ENCODE measurements at regions not wholly inside any gene's neighbourhood (a gene's known extent, or its start where the extent isn't known, plus 50 kb on each side); places are given as distances from the start of the nearest gene placed in this dataset.

DNA sequence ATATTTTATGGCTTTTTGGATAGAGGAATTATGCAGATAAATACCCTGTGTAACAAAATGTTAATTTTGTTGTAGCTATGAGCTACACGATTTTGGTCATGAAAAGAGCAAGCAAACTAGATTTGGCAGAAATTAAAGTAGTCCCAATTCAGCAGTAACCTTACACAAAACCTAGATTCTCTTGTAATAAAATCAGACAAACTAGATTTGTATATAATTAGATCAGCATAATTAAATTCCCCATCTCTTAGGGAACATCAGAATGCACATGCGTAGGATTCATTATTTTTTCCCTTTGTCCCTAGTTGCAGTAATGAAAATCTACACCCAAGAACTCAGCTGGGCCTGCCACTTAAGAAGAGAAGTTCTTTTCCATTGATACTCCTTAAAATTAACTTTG lies 1879.2 kb upstream of the CDH9 start:
- H3K4me1 ChIP-seq (ENCODE audit: insufficient read depth, low read length), result peaks cover 13% of the 10 kb centered on the region
- no peaks in the 10 kb centered on the region for H3K36me3 ChIP-seq (ENCODE audit: insufficient read depth, low read length)
- H3K27me3 ChIP-seq (ENCODE audit: insufficient read depth, low read length), result no peaks in the 10 kb centered on the region
- H3K4me3 ChIP-seq (ENCODE audit: low read length), result no peak overlapping the region
- H2AFZ ChIP-seq (ENCODE audit: low read depth, low read length), result no peak overlapping the region
- no peaks in the 10 kb centered on the region for H3K9me3 ChIP-seq (ENCODE audit: low read length)

DNA sequence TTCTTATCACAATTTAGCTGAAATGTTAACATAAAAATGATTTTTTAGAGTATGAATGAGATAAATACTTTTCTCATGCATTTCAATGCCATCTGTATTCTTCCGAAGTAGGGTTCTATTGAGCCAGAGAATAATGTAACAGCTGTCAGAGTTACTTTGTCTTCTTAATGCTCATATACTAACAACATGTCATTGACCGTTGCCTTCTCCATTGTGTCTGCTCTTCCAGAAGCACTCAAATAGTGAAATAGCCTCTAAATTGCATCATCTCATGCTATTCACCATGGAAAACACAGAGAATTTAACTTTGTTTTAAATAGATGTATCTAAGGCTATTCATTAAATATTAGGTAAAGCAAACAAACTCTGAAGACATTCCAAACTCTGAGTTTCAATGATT lies 1875.9 kb upstream of the CDH9 start:
- Histone ChIP-seq H2AFZ (ENCODE audit: low read depth, low read length) (peak overlapping the region; percentile 26), H3K4me3 (ENCODE audit: low read length) (no peak overlapping the region), H3K4me1 (ENCODE audit: insufficient read depth, low read length) (peaks cover 13% of the 10 kb centered on the region), H3K36me3 (ENCODE audit: insufficient read depth, low read length) (no peaks in the 10 kb centered on the region), H3K9me3 (ENCODE audit: low read length) (no peaks in the 10 kb centered on the region), H3K27me3 (ENCODE audit: insufficient read depth, low read length) (no peaks in the 10 kb centered on the region)

DNA sequence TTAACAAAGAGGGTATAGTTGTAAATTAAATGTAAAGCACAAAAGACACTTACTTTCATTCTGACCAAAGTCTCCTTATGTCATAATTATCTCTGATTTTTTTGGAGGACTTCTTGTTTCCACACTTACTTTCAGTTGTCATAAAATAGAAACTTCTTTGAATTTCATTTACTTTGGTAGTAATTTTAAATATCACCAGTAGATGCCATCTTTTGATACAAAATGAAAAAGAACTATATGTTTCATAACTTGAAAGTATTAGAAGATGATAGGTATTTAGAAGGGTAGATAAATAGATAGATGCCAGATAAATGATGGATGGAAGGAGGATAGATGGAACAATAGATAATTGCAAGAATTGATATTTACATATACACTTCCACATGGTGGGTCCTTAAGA lies 1865.3 kb upstream of the CDH9 start:
- H3K36me3 ChIP-seq (ENCODE audit: insufficient read depth, low read length), result no peaks in the 10 kb centered on the region
- H3K4me1 ChIP-seq (ENCODE audit: insufficient read depth, low read length), result no peaks in the 10 kb centered on the region
- no peak overlapping the region for H3K4me3 ChIP-seq (ENCODE audit: low read length)
- H3K9me3 ChIP-seq (ENCODE audit: low read length), result no peaks in the 10 kb centered on the region
- no peak overlapping the region for H2AFZ ChIP-seq (ENCODE audit: low read depth, low read length)
- no peaks in the 10 kb centered on the region for H3K27me3 ChIP-seq (ENCODE audit: insufficient read depth, low read length)

DNA sequence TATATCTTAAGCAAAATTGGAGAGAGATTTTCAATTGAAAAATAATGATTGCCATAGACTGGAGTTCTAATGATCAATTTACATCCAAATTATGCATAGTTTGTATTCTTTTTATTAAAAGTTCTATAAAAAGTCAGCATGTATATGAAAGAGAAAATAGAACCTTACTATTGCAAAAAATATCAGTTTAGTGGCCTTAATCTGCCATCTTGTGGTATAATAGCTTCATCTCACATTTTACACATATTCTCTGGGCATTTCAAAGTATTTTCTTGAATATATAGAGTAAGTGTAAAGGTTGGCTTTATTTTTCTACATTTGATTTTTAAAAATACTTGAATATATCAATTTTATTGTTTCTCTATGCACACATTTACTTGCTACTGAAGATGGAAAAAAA lies 1858.6 kb upstream of the CDH9 start:
- no peaks in the 10 kb centered on the region for H3K4me1 ChIP-seq (ENCODE audit: insufficient read depth, low read length)
- H3K9me3 ChIP-seq (ENCODE audit: low read length), result no peaks in the 10 kb centered on the region
- H3K27me3 ChIP-seq (ENCODE audit: insufficient read depth, low read length), result no peaks in the 10 kb centered on the region
- H3K36me3 ChIP-seq (ENCODE audit: insufficient read depth, low read length), result no peaks in the 10 kb centered on the region
- no peak overlapping the region for H3K4me3 ChIP-seq (ENCODE audit: low read length)
- H2AFZ ChIP-seq (ENCODE audit: low read depth, low read length), result no peak overlapping the region

DNA sequence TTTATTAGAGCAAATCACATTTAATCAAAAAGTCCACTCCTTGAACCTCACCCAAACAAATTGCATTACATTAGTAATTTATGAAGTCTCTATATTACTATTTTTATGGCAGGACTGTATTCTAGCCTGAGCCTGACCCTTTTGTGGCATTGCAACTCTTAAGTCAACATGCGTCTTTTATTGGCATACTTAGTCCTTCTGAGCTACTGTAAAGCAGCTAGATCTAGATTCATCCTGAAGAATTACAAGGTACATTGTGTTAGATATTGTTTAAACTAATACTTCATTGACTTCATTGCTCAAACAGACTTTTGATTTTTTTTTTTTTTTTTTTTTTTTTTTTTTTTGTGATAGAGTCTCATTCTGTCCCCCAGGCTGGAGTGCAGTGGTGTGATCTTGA lies 1842.5 kb upstream of the CDH9 start:
- Histone ChIP-seq H3K27me3 (ENCODE audit: insufficient read depth, low read length) (no peaks in the 10 kb centered on the region), H2AFZ (ENCODE audit: low read depth, low read length) (no peak overlapping the region), H3K4me1 (ENCODE audit: insufficient read depth, low read length) (peaks cover 4% of the 10 kb centered on the region), H3K9me3 (ENCODE audit: low read length) (no peaks in the 10 kb centered on the region), H3K4me3 (ENCODE audit: low read length) (no peak overlapping the region), H3K36me3 (ENCODE audit: insufficient read depth, low read length) (no peaks in the 10 kb centered on the region)

DNA sequence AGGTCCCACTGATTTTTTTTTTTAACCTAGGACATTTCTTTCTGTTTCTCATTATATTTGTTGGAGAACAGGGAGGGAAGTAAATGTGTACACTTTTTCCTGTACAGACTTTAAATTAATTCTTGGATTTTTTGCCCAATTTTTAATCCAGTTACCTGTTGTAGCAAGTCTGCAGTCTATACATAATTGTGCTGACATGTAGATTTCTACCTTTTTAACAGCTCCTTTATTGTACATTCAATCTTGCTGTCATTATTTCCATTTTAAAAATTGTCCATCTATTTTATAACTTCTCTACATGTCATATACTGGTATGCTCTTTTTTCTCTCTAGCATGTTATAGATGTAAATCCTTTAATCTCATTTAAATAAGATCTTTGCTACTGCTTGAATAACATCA lies 1838.7 kb upstream of the CDH9 start:
- Histone ChIP-seq H3K9me3 (ENCODE audit: low read length) (no peaks in the 10 kb centered on the region), H3K27me3 (ENCODE audit: insufficient read depth, low read length) (no peaks in the 10 kb centered on the region), H3K4me3 (ENCODE audit: low read length) (no peak overlapping the region), H3K36me3 (ENCODE audit: insufficient read depth, low read length) (no peaks in the 10 kb centered on the region), H2AFZ (ENCODE audit: low read depth, low read length) (no peak overlapping the region), H3K4me1 (ENCODE audit: insufficient read depth, low read length) (peaks cover 4% of the 10 kb centered on the region)

DNA sequence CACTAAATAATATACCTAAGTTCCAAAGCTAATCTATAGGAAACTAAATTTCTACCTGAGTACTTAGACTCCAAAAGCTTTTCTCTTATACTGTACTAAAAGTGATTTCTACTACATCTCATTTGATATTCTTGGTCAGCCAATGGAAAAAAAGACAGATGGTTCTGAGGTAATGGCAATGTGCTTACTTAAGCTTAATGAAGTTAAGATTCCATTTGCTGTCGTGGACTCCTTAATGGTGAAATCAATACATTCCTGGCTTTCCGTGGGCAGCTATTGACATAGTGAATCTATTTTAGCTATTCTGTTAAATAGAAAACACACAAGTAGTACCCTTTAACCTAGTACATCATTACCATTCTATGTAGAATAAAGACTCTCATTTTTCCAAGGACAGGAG lies 1825.6 kb upstream of the CDH9 start:
- no peaks in the 10 kb centered on the region for H3K27me3 ChIP-seq (ENCODE audit: insufficient read depth, low read length)

DNA sequence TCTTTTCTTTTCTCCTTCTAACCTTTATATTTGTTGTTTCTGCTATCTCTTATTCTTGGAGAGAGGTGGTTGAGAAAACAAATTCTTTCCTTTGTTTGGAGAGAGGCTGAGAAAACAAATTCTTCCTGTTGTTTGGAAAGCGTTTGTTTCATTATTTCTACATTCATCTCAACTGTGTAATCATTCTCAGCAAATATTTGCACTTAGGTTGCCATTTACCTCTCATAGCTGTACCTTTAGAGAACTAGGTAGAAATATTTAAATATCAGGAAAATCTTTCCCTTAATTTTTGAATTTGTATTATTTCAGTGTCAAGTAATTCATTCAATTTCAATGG lies 1824.4 kb upstream of the CDH9 start:
- no peak overlapping the region for H2AFZ ChIP-seq (ENCODE audit: low read depth, low read length)
- H3K4me3 ChIP-seq (ENCODE audit: low read length), result no peak overlapping the region
- H3K27me3 ChIP-seq (ENCODE audit: insufficient read depth, low read length), result no peaks in the 10 kb centered on the region
- H3K36me3 ChIP-seq (ENCODE audit: insufficient read depth, low read length), result no peaks in the 10 kb centered on the region
- H3K9me3 ChIP-seq (ENCODE audit: low read length), result no peaks in the 10 kb centered on the region
- no peaks in the 10 kb centered on the region for H3K4me1 ChIP-seq (ENCODE audit: insufficient read depth, low read length)

More for the DNA sequence above, 1825.6 kb upstream of the CDH9 start:
- Histone ChIP-seq H3K36me3 (ENCODE audit: insufficient read depth, low read length) (no peaks in the 10 kb centered on the region), H3K9me3 (ENCODE audit: low read length) (no peaks in the 10 kb centered on the region), H3K4me3 (ENCODE audit: low read length) (no peak overlapping the region), H2AFZ (ENCODE audit: low read depth, low read length) (no peak overlapping the region), H3K4me1 (ENCODE audit: insufficient read depth, low read length) (no peaks in the 10 kb centered on the region)

DNA sequence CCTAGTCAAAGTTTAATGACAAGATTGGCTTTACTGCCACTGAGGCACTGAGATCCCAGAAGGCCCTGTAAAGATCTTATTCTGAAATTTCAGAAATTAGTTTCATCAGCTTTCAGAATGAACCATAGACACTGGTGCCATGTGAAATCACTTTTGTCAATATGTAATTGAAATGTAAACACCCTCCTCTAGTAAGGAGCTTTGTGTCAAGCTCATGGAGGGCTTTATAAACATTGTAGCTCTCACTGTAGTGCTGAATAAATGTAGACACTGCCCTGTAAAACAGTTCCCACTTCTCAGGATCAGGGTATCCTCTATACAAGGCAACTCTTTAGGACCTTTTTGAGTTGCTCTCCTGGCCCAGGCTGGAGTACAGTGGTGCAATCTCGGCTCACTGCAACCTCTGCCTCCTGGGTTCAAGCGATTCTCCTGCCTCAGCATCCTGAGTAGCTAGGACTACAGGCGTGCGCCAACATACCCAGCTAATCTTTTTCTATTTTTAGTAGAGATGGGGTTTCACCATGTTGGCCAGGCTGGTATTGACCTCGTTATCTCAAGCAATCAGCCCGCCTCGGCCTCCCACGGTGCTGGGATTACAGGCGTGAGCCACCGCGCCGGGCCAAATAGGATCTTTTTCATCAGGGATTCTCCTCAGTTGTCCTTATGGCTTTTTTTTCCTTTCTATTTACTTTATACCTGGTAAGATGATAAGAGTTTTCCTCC lies 1823.9 kb upstream of the CDH9 start:
- Histone ChIP-seq H3K4me3 (ENCODE audit: low read length) (no peak overlapping the region), H2AFZ (ENCODE audit: low read depth, low read length) (no peak overlapping the region), H3K9me3 (ENCODE audit: low read length) (no peaks in the 10 kb centered on the region), H3K4me1 (ENCODE audit: insufficient read depth, low read length) (no peaks in the 10 kb centered on the region), H3K36me3 (ENCODE audit: insufficient read depth, low read length) (no peaks in the 10 kb centered on the region), H3K27me3 (ENCODE audit: insufficient read depth, low read length) (no peaks in the 10 kb centered on the region)

DNA sequence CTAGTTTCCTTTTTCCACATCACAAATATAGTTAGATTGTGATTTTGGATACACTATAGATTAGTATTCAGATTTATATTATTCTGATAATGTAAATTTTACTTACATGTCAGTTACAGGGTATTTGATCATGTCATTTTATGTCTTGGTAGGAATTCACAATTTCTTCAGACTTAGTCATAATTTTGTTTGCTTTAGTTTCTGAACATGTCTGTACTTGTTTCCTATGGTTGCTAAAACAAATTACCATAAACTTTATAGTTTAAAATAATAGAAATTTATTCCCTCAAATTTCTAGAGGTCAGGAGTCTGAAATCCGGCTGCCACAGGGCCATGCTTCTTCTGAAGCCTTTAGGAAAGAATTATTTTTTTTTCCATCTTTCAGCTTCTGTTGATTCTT lies 1817.2 kb upstream of the CDH9 start:
- Histone ChIP-seq H3K9me3 (ENCODE audit: low read length) (no peaks in the 10 kb centered on the region), H2AFZ (ENCODE audit: low read depth, low read length) (peak overlapping the region; percentile 10), H3K36me3 (ENCODE audit: insufficient read depth, low read length) (no peaks in the 10 kb centered on the region), H3K4me3 (ENCODE audit: low read length) (no peak overlapping the region), H3K4me1 (ENCODE audit: insufficient read depth, low read length) (no peaks in the 10 kb centered on the region), H3K27me3 (ENCODE audit: insufficient read depth, low read length) (no peaks in the 10 kb centered on the region)

DNA sequence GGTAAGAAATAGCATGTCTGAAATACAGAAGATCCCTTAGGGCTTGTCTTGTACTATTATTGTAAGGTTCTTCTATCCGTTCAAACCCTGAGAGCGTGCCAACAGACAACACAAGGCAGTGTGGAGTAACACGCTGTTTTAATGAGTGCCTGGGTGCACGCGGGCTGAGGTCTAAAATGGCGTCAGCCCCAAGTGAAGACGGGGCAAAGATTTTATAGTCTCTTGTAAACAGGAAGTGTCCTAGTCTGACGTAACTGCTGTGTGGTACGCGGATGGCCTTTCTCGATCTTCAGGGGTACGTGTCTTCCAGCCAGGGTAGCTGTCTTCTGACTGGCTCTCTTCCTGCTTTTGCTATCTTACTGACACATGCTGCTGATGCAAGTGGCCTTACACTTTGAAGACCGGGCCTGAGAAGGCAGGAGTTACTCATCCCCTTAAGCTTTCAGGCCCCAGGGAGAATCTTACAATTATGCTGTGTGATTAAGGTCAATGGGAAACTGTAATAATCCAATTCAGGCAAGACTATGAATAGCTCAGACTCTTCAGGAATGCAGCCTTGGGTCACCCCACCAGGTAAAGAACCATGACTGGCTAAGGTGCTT lies 1812.0 kb upstream of the CDH9 start:
- Histone ChIP-seq H3K36me3 (ENCODE audit: insufficient read depth, low read length) (no peaks in the 10 kb centered on the region), H3K27me3 (ENCODE audit: insufficient read depth, low read length) (no peaks in the 10 kb centered on the region), H3K4me1 (ENCODE audit: insufficient read depth, low read length) (no peaks in the 10 kb centered on the region), H3K4me3 (ENCODE audit: low read length) (no peak overlapping the region), H3K9me3 (ENCODE audit: low read length) (no peaks in the 10 kb centered on the region), H2AFZ (ENCODE audit: low read depth, low read length) (no peak overlapping the region)

DNA sequence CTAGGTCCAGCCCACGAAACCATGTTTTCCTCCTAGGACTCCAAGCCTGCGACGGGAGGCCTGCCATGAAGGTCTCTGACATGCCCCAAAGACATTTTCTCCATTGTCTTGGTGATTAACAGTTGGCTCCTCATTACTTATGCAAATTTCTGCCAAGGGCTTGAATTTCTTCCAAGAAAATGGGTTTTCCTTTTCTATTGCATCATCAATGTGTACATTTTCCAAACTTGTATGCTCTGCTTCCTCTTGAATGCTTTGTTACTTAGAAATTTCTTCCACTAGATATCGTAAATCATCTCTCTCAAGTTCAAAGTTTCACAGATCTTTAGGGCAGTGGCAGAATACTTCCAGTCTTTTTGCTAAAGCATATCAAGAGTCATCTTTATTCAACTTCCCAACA lies 1792.7 kb upstream of the CDH9 start:
- Histone ChIP-seq H2AFZ (ENCODE audit: low read depth, low read length) (no peak overlapping the region), H3K27me3 (ENCODE audit: insufficient read depth, low read length) (no peaks in the 10 kb centered on the region), H3K4me3 (ENCODE audit: low read length) (no peak overlapping the region), H3K36me3 (ENCODE audit: insufficient read depth, low read length) (no peaks in the 10 kb centered on the region), H3K9me3 (ENCODE audit: low read length) (no peaks in the 10 kb centered on the region), H3K4me1 (ENCODE audit: insufficient read depth, low read length) (no peaks in the 10 kb centered on the region)

DNA sequence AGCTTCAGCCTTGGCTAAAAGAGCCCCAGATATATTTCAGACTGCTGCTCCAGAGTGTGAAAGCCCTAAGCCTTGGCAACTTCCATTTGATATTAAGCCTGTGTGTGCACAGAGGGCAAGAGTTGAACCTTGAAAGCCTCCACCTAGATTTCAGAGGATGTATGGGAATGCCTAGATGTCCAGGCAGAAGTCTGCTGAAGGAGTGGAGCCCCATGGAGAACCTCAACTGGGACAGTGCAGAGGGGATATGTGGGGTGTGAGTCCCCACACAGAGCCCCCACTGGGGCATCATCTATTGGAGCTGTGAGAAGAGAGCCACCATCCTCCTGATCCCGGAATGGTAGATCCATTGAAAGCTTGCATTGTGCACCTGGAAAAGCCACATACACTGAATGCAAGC lies 1784.8 kb upstream of the CDH9 start:
- Histone ChIP-seq H3K36me3 (ENCODE audit: insufficient read depth, low read length) (no peaks in the 10 kb centered on the region), H3K4me1 (ENCODE audit: insufficient read depth, low read length) (no peaks in the 10 kb centered on the region), H3K4me3 (ENCODE audit: low read length) (no peak overlapping the region), H3K9me3 (ENCODE audit: low read length) (peaks cover 3% of the 10 kb centered on the region), H3K27me3 (ENCODE audit: insufficient read depth, low read length) (no peaks in the 10 kb centered on the region), H2AFZ (ENCODE audit: low read depth, low read length) (no peak overlapping the region)

DNA sequence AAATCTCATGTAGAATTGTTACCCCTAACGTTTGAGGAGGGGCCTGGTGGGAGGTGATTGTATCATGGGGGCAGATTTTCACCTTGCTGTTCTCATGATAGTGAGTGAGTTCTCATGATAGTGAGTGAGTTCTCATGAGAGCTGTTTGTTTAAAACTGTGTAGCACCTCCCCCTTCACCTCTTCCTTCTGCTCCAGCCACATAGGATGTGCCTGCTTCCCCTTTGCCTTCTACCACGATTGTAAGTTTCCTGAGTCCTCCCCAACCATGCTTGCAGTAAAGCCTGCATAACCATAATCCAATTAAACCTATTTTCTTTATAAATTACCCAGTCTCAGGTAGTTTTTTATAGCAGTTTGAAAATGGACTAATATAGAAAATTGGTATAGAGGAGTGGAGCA lies 1783.7 kb upstream of the CDH9 start:
- Histone ChIP-seq H3K9me3 (ENCODE audit: low read length) (peaks cover 3% of the 10 kb centered on the region), H3K4me3 (ENCODE audit: low read length) (no peak overlapping the region), H2AFZ (ENCODE audit: low read depth, low read length) (no peak overlapping the region), H3K27me3 (ENCODE audit: insufficient read depth, low read length) (no peaks in the 10 kb centered on the region), H3K36me3 (ENCODE audit: insufficient read depth, low read length) (no peaks in the 10 kb centered on the region), H3K4me1 (ENCODE audit: insufficient read depth, low read length) (no peaks in the 10 kb centered on the region)

Measured in neuron (in vitro differentiated cells).